GM10248 (cell line): ENCODE measurements at regions not wholly inside any gene's neighbourhood (a gene's known extent, or its start where the extent isn't known, plus 50 kb on each side); places are given as distances from the start of the nearest gene placed in this dataset.

Source experiments
- CTCF ChIA-PET: fragments of 300-600 bp; sonication (Branson Sonifier 250); formaldehyde crosslinking; extraction: SDS; loops from one replicate; lab custom pipeline; 2021; ENCODE audit warnings: antibody characterized with exemption; lab: Yijun Ruan, JAX
- POLR2A ChIA-PET: fragments of 350-650 bp; sonication (Branson Sonifier 250); formaldehyde crosslinking; extraction: SDS; loops from one replicate; lab custom pipeline; 2020; ENCODE audit warnings: antibody characterized with exemption; lab: Yijun Ruan, JAX
- DNase-seq: peaks from one replicate; pipeline ENCODE4 v3.0.0; 2012; ENCODE audit errors: extremely low spot score
- CTCF ChIP-seq: IDR thresholded peaks from 2 replicates; pipeline ENCODE4 v1.5.1; 2012; ENCODE audit warnings: mild to moderate bottlenecking, low read depth; ENCODE audit errors: extremely low read depth, missing control alignments, control extremely low read depth

GRCh38 chr5:3006961-3007551 is 255.6 kb upstream of the IRX2 start:
- no peak for DNase-seq
- ChIA-PET CTCF (no interaction called here), POLR2A (no interaction called here)
- TF ChIP-seq CTCF = no peak

GRCh38 chr5:3006526-3006925 is 255.0 kb upstream of the IRX2 start:
- DNase-seq = no peak
- CTCF ChIA-PET = no interaction called here
- no peak for TF ChIP-seq CTCF
- POLR2A ChIA-PET = no interaction called here

GRCh38 chr5:3004361-3005080 is 253.0 kb upstream of the IRX2 start:
- DNase-seq = no peak
- TF ChIP-seq CTCF = no peak
- POLR2A ChIA-PET = no interaction called here
- CTCF ChIA-PET = no interaction called here

- POLR2A ChIA-PET = no interaction called here
Observed at GRCh38 chr5:3002230-3002629, 250.8 kb upstream of the IRX2 start.

GRCh38 chr5:3000631-3001030 is 249.2 kb upstream of the IRX2 start:
- TF ChIP-seq CTCF = no peak
- ChIA-PET CTCF (no interaction called here), POLR2A (no interaction called here)
- DNase-seq = no peak

More at GRCh38 chr5:3002230-3002629, 250.8 kb upstream of the IRX2 start:
- CTCF ChIA-PET = no interaction called here
- no peak for DNase-seq
- TF ChIP-seq CTCF = no peak

- POLR2A ChIA-PET = no interaction called here
- DNase-seq = no peak
- TF ChIP-seq CTCF = no peak
Observed at GRCh38 chr5:2999926-3000325, 248.4 kb upstream of the IRX2 start.

More at GRCh38 chr5:2999926-3000325, 248.4 kb upstream of the IRX2 start:
- CTCF ChIA-PET = no interaction called here
